WTC11 (cell line): ENCODE measurements at regions not wholly inside any gene's neighbourhood (a gene's known extent, or its start where the extent isn't known, plus 50 kb on each side); places are given as distances from the start of the nearest gene placed in this dataset.

ENCODE experiments used
- ATAC-seq: fragments of 200-7000 bp; cut with Tn5 transposase; 2 replicates; pipeline ENCODE4 v1.10.0; 2021; ENCODE audit warnings: mild to moderate bottlenecking, moderate library complexity
- CTCF ChIA-PET: fragments of 300-600 bp; sonication (Branson Sonifier 250); formaldehyde crosslinking; loops from one replicate; lab custom pipeline; 2021; ENCODE audit warnings: antibody characterized with exemption; lab: Charles Lee
- POLR2A ChIA-PET: fragments of 350-600 bp; sonication (Branson Sonifier 250); formaldehyde crosslinking; loops from one replicate; lab custom pipeline; 2021; ENCODE audit warnings: antibody characterized with exemption; lab: Charles Lee
- DNase-seq: peaks from one replicate; pipeline ENCODE4 v3.0.0; 2021; ENCODE audit warnings: low spot score
- H3K27ac Mint-ChIP-seq: 2 replicates; pipeline ENCODE4 v1.8.0; 2021; ENCODE audit warnings: mixed read lengths
- H3K27me3 Mint-ChIP-seq: 2 replicates; pipeline ENCODE4 v1.8.0; 2021; ENCODE audit warnings: low read depth, mild to moderate bottlenecking, moderate library complexity, mixed read lengths
- H3K36me3 Mint-ChIP-seq: 2 replicates; pipeline ENCODE4 v1.8.0; 2021; ENCODE audit warnings: mixed read lengths
- H3K4me1 Mint-ChIP-seq: 2 replicates; pipeline ENCODE4 v1.8.0; 2022; ENCODE audit warnings: mixed read lengths
- H3K4me3 Mint-ChIP-seq: 2 replicates; pipeline ENCODE4 v1.8.0; 2021; ENCODE audit warnings: mild to moderate bottlenecking, moderate library complexity, mixed read lengths
- H3K9me3 Mint-ChIP-seq: 2 replicates; pipeline ENCODE4 v1.8.0; 2021; ENCODE audit warnings: mixed read lengths
- AFF4 ChIP-seq: sonication (generic); formaldehyde crosslinking; IDR thresholded peaks from 2 replicates; pipeline ENCODE4 v1.8.1; 2023; ENCODE audit warnings: mild to moderate bottlenecking, missing genetic modification reagents, borderline replicate concordance
- CBFB ChIP-seq: sonication (generic); formaldehyde crosslinking; IDR thresholded peaks from 2 replicates; pipeline ENCODE4 v1.8.1; 2022; ENCODE audit warnings: mild to moderate bottlenecking, low read depth, missing genetic modification reagents
- CDX4 ChIP-seq: fragments of 250-450 bp; sonication (Bioruptor Pico); IDR thresholded peaks from 2 replicates; pipeline ENCODE4 v1.9.0; 2021; ENCODE audit warnings: moderate library complexity, mild to moderate bottlenecking, inconsistent platforms, borderline replicate concordance
- CREB1 ChIP-seq: sonication (generic); formaldehyde crosslinking; IDR thresholded peaks from 2 replicates; pipeline ENCODE4 v1.8.0; 2023; ENCODE audit warnings: mild to moderate bottlenecking, missing genetic modification reagents
- E2F5 ChIP-seq: sonication (generic); formaldehyde crosslinking; IDR thresholded peaks from 2 replicates; pipeline ENCODE4 v1.8.1; 2022; ENCODE audit warnings: mild to moderate bottlenecking, moderate library complexity, missing genetic modification reagents
- EMX1 ChIP-seq: fragments of 250-450 bp; sonication (Bioruptor Pico); IDR thresholded peaks from 2 replicates; pipeline ENCODE4 v1.8.0; 2021; ENCODE audit warnings: mild to moderate bottlenecking
- ETV6 ChIP-seq: sonication (generic); formaldehyde crosslinking; IDR thresholded peaks from 2 replicates; pipeline ENCODE4 v1.8.1; 2022; ENCODE audit warnings: mild to moderate bottlenecking, missing genetic modification reagents
- GTF2I ChIP-seq: fragments of 250-450 bp; sonication (Bioruptor Pico); conservative IDR thresholded peaks from 2 replicates; pipeline ENCODE4 v1.4.0; 2021; ENCODE audit warnings: mild to moderate bottlenecking
- IRF2 ChIP-seq: sonication (generic); formaldehyde crosslinking; IDR thresholded peaks from 2 replicates; pipeline ENCODE4 v1.8.0; 2022; ENCODE audit warnings: low read depth, missing genetic modification reagents, borderline replicate concordance
- MXD4 ChIP-seq: fragments of 250-450 bp; sonication (Bioruptor Pico); IDR thresholded peaks from 2 replicates; pipeline ENCODE4 v1.8.0; 2021; ENCODE audit warnings: mild to moderate bottlenecking, moderate library complexity, borderline replicate concordance
- NFE2L1 ChIP-seq: sonication (generic); formaldehyde crosslinking; IDR thresholded peaks from 2 replicates; pipeline ENCODE4 v1.8.1; 2023; ENCODE audit warnings: missing genetic modification reagents
- NFYB ChIP-seq: sonication (generic); formaldehyde crosslinking; conservative IDR thresholded peaks from 2 replicates; pipeline ENCODE4 v1.8.0; 2022; ENCODE audit warnings: low read depth, missing genetic modification reagents
- NR2C2 ChIP-seq: sonication (generic); formaldehyde crosslinking; IDR thresholded peaks from 2 replicates; pipeline ENCODE4 v1.8.0; 2022; ENCODE audit warnings: mild to moderate bottlenecking, missing genetic modification reagents
- PRRX2 ChIP-seq: fragments of 250-450 bp; sonication (Bioruptor Pico); IDR thresholded peaks from 2 replicates; pipeline ENCODE4 v1.8.0; 2021; ENCODE audit warnings: mild to moderate bottlenecking
- RELA ChIP-seq: sonication (generic); formaldehyde crosslinking; IDR thresholded peaks from 2 replicates; pipeline ENCODE4 v1.8.1; 2022; ENCODE audit warnings: missing genetic modification reagents, mild to moderate bottlenecking, borderline replicate concordance
- SMAD4 ChIP-seq: sonication (generic); formaldehyde crosslinking; IDR thresholded peaks from 2 replicates; pipeline ENCODE4 v1.8.0; 2022; ENCODE audit warnings: mild to moderate bottlenecking, missing genetic modification reagents
- SOX15 ChIP-seq: fragments of 250-450 bp; sonication (Bioruptor Pico); IDR thresholded peaks from 2 replicates; pipeline ENCODE4 v1.9.0; 2021; ENCODE audit warnings: mild to moderate bottlenecking
- TEAD1 ChIP-seq: sonication (generic); formaldehyde crosslinking; IDR thresholded peaks from 2 replicates; pipeline ENCODE4 v1.8.0; 2022; ENCODE audit warnings: mild to moderate bottlenecking, missing genetic modification reagents
- USF2 ChIP-seq: sonication (generic); formaldehyde crosslinking; IDR thresholded peaks from 2 replicates; pipeline ENCODE4 v1.8.1; 2023; ENCODE audit warnings: mild to moderate bottlenecking, missing genetic modification reagents, moderate library complexity
- ZBTB43 ChIP-seq: sonication (generic); formaldehyde crosslinking; IDR thresholded peaks from 2 replicates; pipeline ENCODE4 v1.8.1; 2023; ENCODE audit warnings: mild to moderate bottlenecking, missing genetic modification reagents
- ZNF317 ChIP-seq: sonication (generic); formaldehyde crosslinking; IDR thresholded peaks from 2 replicates; pipeline ENCODE4 v1.8.1; 2023; ENCODE audit warnings: low read depth, mild to moderate bottlenecking, moderate library complexity, missing genetic modification reagents, borderline replicate concordance
- ZNF416 ChIP-seq: fragments of 250-450 bp; sonication (Bioruptor Pico); IDR thresholded peaks from 2 replicates; pipeline ENCODE4 v1.9.0; 2021; ENCODE audit warnings: mild to moderate bottlenecking, inconsistent platforms
- ZSCAN18 ChIP-seq: fragments of 250-450 bp; sonication (Bioruptor Pico); IDR thresholded peaks from 2 replicates; pipeline ENCODE4 v2.1.2; 2022; ENCODE audit warnings: mild to moderate bottlenecking, moderate library complexity

- Mint-ChIP-seq H3K36me3 (no peaks in the 10 kb centered on the region; the same call in 1 of the 2 replicates), H3K4me1 (peaks cover 7% of the 10 kb centered on the region; the same call in 1 of the 2 replicates), H3K4me3 (no peak overlapping the region), H3K27ac (no peak overlapping the region)
- no peak for DNase-seq
- CTCF ChIA-PET: no interaction called here
- ATAC-seq: no peak
- no peak for TF ChIP-seq NFE2L1 (CRISPR knock-in tag)
- TF ChIP-seq SMAD4: no peak
- TF ChIP-seq MXD4: no peak
- TF ChIP-seq ETV6 (CRISPR knock-in tag): no peak
- no peak for TF ChIP-seq ZNF416
- no peak for TF ChIP-seq NFYB (CRISPR knock-in tag)
- TF ChIP-seq PRRX2 (CRISPR knock-in tag): no peak
- no peak for TF ChIP-seq ZNF317
- no peak for TF ChIP-seq SOX15
- no peak for TF ChIP-seq ZBTB43 (CRISPR knock-in tag)
- TF ChIP-seq CREB1: no peak
- no peak for TF ChIP-seq EMX1
- TF ChIP-seq TEAD1: no peak
- no peak for TF ChIP-seq CDX4 (CRISPR knock-in tag)
- no peak for TF ChIP-seq E2F5 (CRISPR knock-in tag)
- no peak for TF ChIP-seq IRF2
- no peak for TF ChIP-seq ZSCAN18 (CRISPR knock-in tag)
- TF ChIP-seq, all 79 proteins: peak for 0
- Mint-ChIP-seq H3K9me3 (no peaks in the 10 kb centered on the region), H3K27me3 (no peaks in the 10 kb centered on the region)
- POLR2A ChIA-PET: no interaction called here
Observed at GRCh38 chr11:92881940-92882450, 87.5 kb upstream of the MTNR1B start.

- H3K36me3 Mint-ChIP-seq: no peaks in the 10 kb centered on the region; the same call in 1 of the 2 replicates
- H3K9me3 Mint-ChIP-seq: no peaks in the 10 kb centered on the region
- no peak overlapping the region for H3K27ac Mint-ChIP-seq
- CTCF ChIA-PET: no interaction called here
- POLR2A ChIA-PET: no interaction called here
- ATAC-seq (no peak), DNase-seq (no peak)
- H3K27me3 Mint-ChIP-seq: no peaks in the 10 kb centered on the region
- peaks cover 7% of the 10 kb centered on the region; the same call in 1 of the 2 replicates for H3K4me1 Mint-ChIP-seq
- no peak overlapping the region for H3K4me3 Mint-ChIP-seq
- TF ChIP-seq CBFB (CRISPR knock-in tag) (no peak), RELA (no peak), USF2 (CRISPR knock-in tag) (no peak), AFF4 (CRISPR knock-in tag) (no peak), NR2C2 (CRISPR knock-in tag) (no peak), PRRX2 (CRISPR knock-in tag) (no peak), CDX4 (CRISPR knock-in tag) (no peak), GTF2I (CRISPR knock-in tag) (no peak), TEAD1 (no peak)
Observed at GRCh38 chr11:92882828-92883611, 86.4 kb upstream of the MTNR1B start.
